T-helper 2 cell treated with Interferon-gamma antibody and Interleukin-4, amounts not matched to agents 100 ng/mL and 5 ng/mL, for 36 hours (primary cell): ENCODE measurements at regions not wholly inside any gene's neighbourhood (a gene's known extent, or its start where the extent isn't known, plus 50 kb on each side); places are given as distances from the start of the nearest gene placed in this dataset.
"Not testable (repeated sequence)": the region's sequence is repeated elsewhere in the genome, so short reads cannot be mapped to it uniquely, and the experiment has no call there.

Experiments
- intact Hi-C: fragments of 100-400 bp; cut with micrococcal nuclease; formaldehyde crosslinking; loops from one replicate; pipeline ENCODE4 v1.15.1; 2023

GRCh38 chrX:499870-500364, 113.2 kb upstream of the PPP2R3B start:
- intact Hi-C loops, result no loop called here

- intact Hi-C loops, result no loop called here
Observed at GRCh38 chrX:500481-501010, 113.8 kb upstream of the PPP2R3B start.

GRCh38 chrX:506341-506740, 119.6 kb upstream of the PPP2R3B start:
- intact Hi-C loops, result no loop called here

- intact Hi-C loops, result no loop called here
Observed at GRCh38 chrX:508163-508562, 121.5 kb upstream of the PPP2R3B start.

GRCh38 chrX:508821-509220, 121.8 kb upstream of the SHOX start:
- intact Hi-C loops, result not testable (repeated sequence)

GRCh38 chrX:511089-511488, 119.5 kb upstream of the SHOX start:
- intact Hi-C loops, result not testable (repeated sequence)

GRCh38 chrX:518319-518718, 112.3 kb upstream of the SHOX start:
- intact Hi-C loops, result no loop called here

- intact Hi-C loops, result no loop called here
Observed at GRCh38 chrX:519741-520140, 110.8 kb upstream of the SHOX start.

- intact Hi-C loops, result no loop called here
Observed at GRCh38 chrX:522456-522855, 108.1 kb upstream of the SHOX start.

- intact Hi-C loops, result no loop called here
Observed at GRCh38 chrX:525134-525533, 105.5 kb upstream of the SHOX start.

- intact Hi-C loops, result no loop called here
Observed at GRCh38 chrX:526295-527224, 104.0 kb upstream of the SHOX start.

- intact Hi-C loops, result no loop called here
Observed at GRCh38 chrX:530726-531610, 99.6 kb upstream of the SHOX start.

GRCh38 chrX:531611-531936, 99.0 kb upstream of the SHOX start:
- intact Hi-C loops, result no loop called here

- intact Hi-C loops, result no loop called here
Observed at GRCh38 chrX:534804-535203, 95.8 kb upstream of the SHOX start.

- intact Hi-C loops, result no loop called here
Observed at GRCh38 chrX:536616-537015, 94.0 kb upstream of the SHOX start.

GRCh38 chrX:537151-537550, 93.4 kb upstream of the SHOX start:
- intact Hi-C loops, result no loop called here

GRCh38 chrX:538311-538710, 92.3 kb upstream of the SHOX start:
- intact Hi-C loops, result no loop called here

- intact Hi-C loops, result not testable (repeated sequence)
Observed at GRCh38 chrX:541006-541405, 89.6 kb upstream of the SHOX start.

- intact Hi-C loops, result no loop called here
Observed at GRCh38 chrX:542179-542578, 88.4 kb upstream of the SHOX start.

- intact Hi-C loops, result no loop called here
Observed at GRCh38 chrX:545452-545885, 85.1 kb upstream of the SHOX start.

- intact Hi-C loops, result no loop called here
Observed at GRCh38 chrX:550514-550913, 80.1 kb upstream of the SHOX start.

- intact Hi-C loops, result no loop called here
Observed at GRCh38 chrX:551306-551705, 79.3 kb upstream of the SHOX start.
